WTC11 (cell line): ENCODE measurements at regions not wholly inside any gene's neighbourhood (a gene's known extent, or its start where the extent isn't known, plus 50 kb on each side); places are given as distances from the start of the nearest gene placed in this dataset.

ENCODE experiments used
- ATF3 ChIP-seq: sonication (generic); formaldehyde crosslinking; conservative IDR thresholded peaks from 2 replicates; pipeline ENCODE4 v1.8.1; 2022; ENCODE audit warnings: mild to moderate bottlenecking, missing genetic modification reagents
- CTCF ChIP-seq: fragments of 200-600 bp; IDR thresholded peaks from 2 replicates; pipeline ENCODE4 v1.8.0; 2022; ENCODE audit warnings: antibody characterized with exemption
- ZNF512 ChIP-seq: sonication (generic); formaldehyde crosslinking; IDR thresholded peaks from 2 replicates; pipeline ENCODE4 v1.8.1; 2022; ENCODE audit warnings: missing genetic modification reagents, borderline replicate concordance

GRCh38 chr4:151599863-151600262, 160.9 kb downstream of the GATB start:
- TF ChIP-seq ZNF512 (CRISPR knock-in tag) (no peak), CTCF (no peak), ATF3 (CRISPR knock-in tag) (no peak)
